ENCODE measurements at regions not wholly inside any gene's neighbourhood (a gene's known extent, or its start where the extent isn't known, plus 50 kb on each side); places are given as distances from the start of the nearest gene placed in this dataset.

DNA sequence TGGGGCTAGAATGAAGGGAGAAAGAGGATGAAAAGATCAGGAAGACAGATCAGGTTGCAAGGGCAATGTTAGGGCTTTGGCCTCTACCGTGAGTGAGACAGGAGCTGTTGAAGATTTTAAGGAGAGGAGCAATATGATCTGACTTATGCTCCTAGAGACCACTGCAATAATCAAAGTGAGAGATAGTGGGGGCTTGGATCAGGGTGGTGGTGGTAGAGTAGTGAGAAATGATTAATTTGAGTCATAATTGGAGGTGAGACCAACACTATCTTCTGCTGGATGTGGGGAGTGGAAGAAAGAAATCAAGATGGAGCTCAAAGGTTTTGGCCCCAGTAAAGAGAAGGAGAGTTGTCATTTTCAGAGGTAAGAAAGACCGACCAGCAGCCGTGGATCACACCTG, 140.7 kb upstream of the TMEM170B start:
- TF ChIP-seq FOS (IDR thresholded peaks at IDR 0.05; ENCODE audit: low read depth, low read length) (no peak), CTCF (conservative IDR thresholded peaks at IDR 0.05; ENCODE audit: low read depth, low read length) (no peak), MAZ (IDR thresholded peaks at IDR 0.05; ENCODE audit: borderline replicate concordance, low read depth, low read length) (no peak), POLR2A (IDR thresholded peaks at IDR 0.05; ENCODE audit: low read depth, low read length) (no peak), MXI1 (IDR thresholded peaks at IDR 0.05; ENCODE audit: borderline replicate concordance, low read depth, low read length) (no peak), MAFK (IDR thresholded peaks at IDR 0.05; ENCODE audit: low read depth, low read length) (no peak), RAD21 (IDR thresholded peaks at IDR 0.05; ENCODE audit: low read length) (no peak), CEBPB (IDR thresholded peaks at IDR 0.05; ENCODE audit: low read depth, low read length) (no peak)
